Neural cell (in vitro differentiated cells): ENCODE measurements at regions not wholly inside any gene's neighbourhood (a gene's known extent, or its start where the extent isn't known, plus 50 kb on each side); places are given as distances from the start of the nearest gene placed in this dataset.

Source experiments
- H2AFZ ChIP-seq: fragments of 200-600, 300-800 bp; sonication (generic), shearing (Covaris generic); 2 replicates; pipeline ENCODE4 v1.6.0; 2014; ENCODE audit warnings: low read depth, mild to moderate bottlenecking, antibody characterized with exemption, low read length, moderate library complexity
- H3F3A ChIP-seq: fragments of 200-600 bp; shearing (Covaris generic); 2 replicates; pipeline ENCODE4 v1.6.1; 2016; ENCODE audit warnings: mild to moderate bottlenecking, moderate library complexity, mixed read lengths, antibody characterized with exemption, low read length; ENCODE audit not compliant: insufficient read depth, poor library complexity, severe bottlenecking
- H3K27ac ChIP-seq: fragments of 200-600, 300-800 bp; sonication (generic), shearing (Covaris generic); 2 replicates; pipeline ENCODE4 v1.5.1; 2014; ENCODE audit warnings: mild to moderate bottlenecking, low read length, moderate library complexity
- H3K27me3 ChIP-seq: fragments of 300-800, 200-600 bp; sonication (generic), shearing (Covaris generic); 2 replicates; pipeline ENCODE4 v1.6.0; 2014; ENCODE audit warnings: mild to moderate bottlenecking, low read depth, low read length, moderate library complexity; ENCODE audit not compliant: insufficient read depth
- H3K36me3 ChIP-seq: fragments of 300-800, 200-600 bp; sonication (generic), shearing (Covaris generic); 2 replicates; pipeline ENCODE4 v1.5.1; 2014; ENCODE audit warnings: mild to moderate bottlenecking, antibody characterized with exemption, low read length, moderate library complexity; ENCODE audit not compliant: insufficient read depth
- H3K4me2 ChIP-seq: fragments of 300-800, 200-600 bp; sonication (generic), shearing (Covaris generic); 2 replicates; pipeline ENCODE4 v1.6.0; 2014; ENCODE audit warnings: mild to moderate bottlenecking, low read length
- H3K4me3 ChIP-seq: fragments of 300-800, 200-600 bp; sonication (generic), shearing (Covaris generic); 2 replicates; pipeline ENCODE4 v1.5.1; 2014; ENCODE audit warnings: mild to moderate bottlenecking, low read length, moderate library complexity
- H3K79me2 ChIP-seq: fragments of 200-600 bp; shearing (Covaris generic); replicated peaks from 2 replicates; pipeline ENCODE4 v1.6.0; 2014; ENCODE audit warnings: mild to moderate bottlenecking, low read length, moderate library complexity; ENCODE audit not compliant: insufficient read depth
- H3K9ac ChIP-seq: fragments of 300-800, 200-600 bp; sonication (generic), shearing (Covaris generic); 2 replicates; pipeline ENCODE4 v1.6.1; 2016; ENCODE audit warnings: mild to moderate bottlenecking, low read length, mixed read lengths
- H3K9me2 ChIP-seq: fragments of 200-600 bp; shearing (Covaris generic); 2 replicates; pipeline ENCODE4 v1.6.1; 2016; ENCODE audit warnings: mild to moderate bottlenecking, low read length, mixed read lengths; ENCODE audit not compliant: insufficient read depth
- H3K9me3 ChIP-seq: fragments of 200-600, 300-800 bp; sonication (generic), shearing (Covaris generic); 2 replicates; pipeline ENCODE4 v1.6.1; 2016; ENCODE audit warnings: mild to moderate bottlenecking, mixed run types, low read length, moderate library complexity, mixed read lengths
- H4K20me1 ChIP-seq: fragments of 200-600 bp; shearing (Covaris generic); 2 replicates; pipeline ENCODE4 v1.6.1; 2016; ENCODE audit warnings: mild to moderate bottlenecking, mixed run types; ENCODE audit not compliant: insufficient read depth
- CTCF ChIP-seq: fragments of 450-650 bp; IDR thresholded peaks from 2 replicates; pipeline ENCODE4 v1.5.1; 2014; ENCODE audit warnings: antibody characterized with exemption, mild to moderate bottlenecking, moderate library complexity; ENCODE audit not compliant: poor library complexity, severe bottlenecking
- EP300 ChIP-seq: fragments of 450-650 bp; conservative IDR thresholded peaks from 2 replicates; pipeline ENCODE4 v1.6.1; 2014; ENCODE audit warnings: antibody characterized with exemption, mild to moderate bottlenecking, moderate library complexity; ENCODE audit not compliant: poor library complexity, severe bottlenecking
- EZH2 ChIP-seq: fragments of 200-600, 300-800 bp; shearing (Covaris generic), sonication (generic); IDR thresholded peaks from 2 replicates; pipeline ENCODE4 v1.6.1; 2014; ENCODE audit warnings: antibody characterized with exemption, low read length, borderline replicate concordance, mild to moderate bottlenecking; ENCODE audit not compliant: insufficient read depth, poor library complexity, severe bottlenecking
- MXI1 ChIP-seq: fragments of 450-650 bp; conservative IDR thresholded peaks from 2 replicates; pipeline ENCODE4 v1.6.1; 2014; ENCODE audit warnings: antibody characterized with exemption, mild to moderate bottlenecking; ENCODE audit not compliant: poor library complexity, severe bottlenecking
- POLR2AphosphoS5 ChIP-seq: IDR thresholded peaks from 2 replicates; pipeline ENCODE4 v1.6.1; 2012
- RAD21 ChIP-seq: fragments of 450-650 bp; conservative IDR thresholded peaks from 2 replicates; pipeline ENCODE4 v1.6.1; 2014; ENCODE audit warnings: antibody characterized with exemption, mild to moderate bottlenecking, moderate library complexity
- REST ChIP-seq: IDR thresholded peaks from 2 replicates; pipeline ENCODE4 v1.6.1; 2012; ENCODE audit warnings: borderline replicate concordance
- SMC3 ChIP-seq: fragments of 450-650 bp; conservative IDR thresholded peaks from 2 replicates; pipeline ENCODE4 v1.6.1; 2014; ENCODE audit warnings: antibody characterized with exemption, mild to moderate bottlenecking, moderate library complexity; ENCODE audit not compliant: poor library complexity
- TAF1 ChIP-seq: IDR thresholded peaks from 2 replicates; pipeline ENCODE4 v1.6.1; 2012; ENCODE audit warnings: low read depth

GRCh38 chr5:27312291-27312893 is 274.0 kb upstream of the CDH9 start:
- no peak overlapping the region for H3K9ac ChIP-seq
- H3F3A ChIP-seq, result no peaks in the 10 kb centered on the region
- no peaks in the 10 kb centered on the region for H3K79me2 ChIP-seq
- H3K27ac ChIP-seq, result no peak overlapping the region
- TF ChIP-seq POLR2AphosphoS5 (no peak), CTCF (no peak), TAF1 (no peak), SMC3 (no peak), RAD21 (no peak), EZH2 (no peak), MXI1 (no peak), REST (no peak), EP300 (no peak)
- no peaks in the 10 kb centered on the region for H3K27me3 ChIP-seq
- H3K36me3 ChIP-seq, result no peaks in the 10 kb centered on the region
- H3K9me3 ChIP-seq, result no peaks in the 10 kb centered on the region
- H2AFZ ChIP-seq, result no peak overlapping the region
- H3K4me3 ChIP-seq, result no peak overlapping the region
- no peak overlapping the region for H3K4me2 ChIP-seq
- no peaks in the 10 kb centered on the region for H3K9me2 ChIP-seq
- H4K20me1 ChIP-seq, result no peaks in the 10 kb centered on the region

- H3K4me2 ChIP-seq, result no peak overlapping the region
- TF ChIP-seq EP300 (no peak), REST (no peak), CTCF (no peak), RAD21 (no peak), MXI1 (no peak), POLR2AphosphoS5 (no peak), SMC3 (no peak)
- H3K4me3 ChIP-seq, result no peak overlapping the region
- H3K36me3 ChIP-seq, result no peaks in the 10 kb centered on the region
- no peaks in the 10 kb centered on the region for H3F3A ChIP-seq
- H3K9ac ChIP-seq, result no peak overlapping the region
- H3K79me2 ChIP-seq, result no peaks in the 10 kb centered on the region
- no peaks in the 10 kb centered on the region for H3K9me3 ChIP-seq
- no peak overlapping the region for H3K27ac ChIP-seq
- H3K27me3 ChIP-seq, result no peaks in the 10 kb centered on the region
- no peak overlapping the region for H2AFZ ChIP-seq
- no peaks in the 10 kb centered on the region for H3K9me2 ChIP-seq
- H4K20me1 ChIP-seq, result no peaks in the 10 kb centered on the region
Measured at GRCh38 chr5:27311544-27311943, 273.2 kb upstream of the CDH9 start.
